HCT116 (cell line): ENCODE measurements at regions not wholly inside any gene's neighbourhood (a gene's known extent, or its start where the extent isn't known, plus 50 kb on each side); places are given as distances from the start of the nearest gene placed in this dataset.

Experiments used
- ATAC-seq: fragments of 200-7000 bp; cut with Tn5 transposase; 2 replicates; pipeline ENCODE4 v1.9.1; 2020; ENCODE audit warnings: mild to moderate bottlenecking, moderate library complexity
- BruUV-seq: library from RNA; stranded (reverse); fragments of 400-500 nt; replicated peaks from 2 replicates; lab custom pipeline; 2021; lab: Mats Ljungman, UMichigan
- CTCF ChIA-PET: fragments of 300-600 bp; sonication (Branson Sonifier 250); formaldehyde crosslinking; loops from one replicate; lab custom pipeline; 2021; ENCODE audit warnings: antibody characterized with exemption; lab: Charles Lee
- POLR2A ChIA-PET: fragments of 300-600, 350-600 bp; sonication (Branson Sonifier 250); formaldehyde crosslinking; loops from one replicate; lab custom pipeline; 2021; ENCODE audit warnings: antibody characterized with exemption; lab: Charles Lee
- RAD21 ChIA-PET, 2 experiments: fragments of 300-600 bp; sonication (Branson Sonifier 250); formaldehyde crosslinking; loops; one replicate each; lab custom pipeline; 2023; ENCODE audit warnings: low total read pairs in 2 of 2; ENCODE audit not compliant: uncharacterized antibody in 2 of 2, unreplicated experiment in 2 of 2, low non-redundant PET in 1 of 2; lab: Charles Lee
- DNase-seq: peaks from one replicate; pipeline ENCODE4 v3.0.0-alpha.2; 2010; ENCODE audit warnings: low read depth, low spot score
- H2AFZ ChIP-seq: fragments of 200-600 bp; shearing (Covaris generic), sonication (generic); 2 replicates; pipeline ENCODE4 v1.6.1; 2017; ENCODE audit warnings: low read depth, mixed run types, mixed read lengths, antibody characterized with exemption, low read length; ENCODE audit not compliant: poor library complexity, severe bottlenecking
- H3K27ac ChIP-seq: 2 replicates; pipeline ENCODE4 v1.5.1; 2012; ENCODE audit warnings: low read depth, low read length
- H3K27me3 ChIP-seq: fragments of 200-600 bp; sonication (generic); 2 replicates; pipeline ENCODE4 v1.6.1; 2016; ENCODE audit warnings: mixed run types, low read length, mixed read lengths; ENCODE audit not compliant: insufficient read depth
- H3K36me3 ChIP-seq, 2 experiments: fragments of 200-500 bp in 1 of 2; fragments of 200-600 bp in 1 of 2; sonication (Bioruptor generic) in 1 of 2; sonication (generic) in 1 of 2; 2 replicates each; pipeline versions ENCODE4 v1.5.1 to v1.6.1; 2014 to 2016; ENCODE audit warnings: low read length in 2 of 2, inconsistent platforms in 1 of 2, mixed read lengths in 1 of 2, mixed run types in 1 of 2; ENCODE audit not compliant: insufficient read depth in 2 of 2, control insufficient read depth in 1 of 2
- H3K4me1 ChIP-seq, 2 experiments: fragments of 200-600 bp in 1 of 2; sonication (generic) in 1 of 2; 2 replicates each; pipeline versions ENCODE4 v1.5.1 to v1.6.1; 2012 to 2017; ENCODE audit warnings: low read length in 2 of 2, inconsistent platforms in 1 of 2, mild to moderate bottlenecking in 1 of 2, mixed read lengths in 1 of 2, mixed run types in 1 of 2, moderate library complexity in 1 of 2; ENCODE audit not compliant: insufficient read depth in 2 of 2, control insufficient read depth in 1 of 2
- H3K4me2 ChIP-seq: fragments of 200-600 bp; sonication (generic); 2 replicates; pipeline ENCODE4 v1.6.1; 2017; ENCODE audit warnings: mixed run types, low read length, mixed read lengths
- H3K4me3 ChIP-seq, 2 experiments: fragments of 200-600 bp in 1 of 2; sonication (generic) in 1 of 2; replicated peaks in 1 of 2; 2 replicates each; pipeline ENCODE4 v1.5.1; 2011 to 2016; ENCODE audit warnings: low read length in 2 of 2, control low read depth in 1 of 2, low read depth in 1 of 2, mild to moderate bottlenecking in 1 of 2, mixed read lengths in 1 of 2, mixed run types in 1 of 2
- H3K79me2 ChIP-seq: fragments of 200-600 bp; sonication (generic); 2 replicates; pipeline ENCODE4 v1.6.1; 2017; ENCODE audit warnings: mild to moderate bottlenecking, mixed run types, low read length, moderate library complexity, mixed read lengths; ENCODE audit not compliant: insufficient read depth
- H3K9ac ChIP-seq: fragments of 200-600 bp; sonication (generic); 2 replicates; pipeline ENCODE4 v1.6.1; 2016; ENCODE audit warnings: low read length, mixed read lengths
- H3K9me2 ChIP-seq: fragments of 200-600 bp; sonication (generic), shearing (Covaris generic); 2 replicates; pipeline ENCODE4 v1.6.1; 2017; ENCODE audit warnings: mixed run types, mild to moderate bottlenecking, moderate library complexity; ENCODE audit not compliant: insufficient read depth
- H3K9me3 ChIP-seq, 2 experiments: fragments of 200-500 bp in 1 of 2; fragments of 200-600 bp in 1 of 2; sonication (Bioruptor generic) in 1 of 2; sonication (generic) in 1 of 2; 2 replicates each; pipeline ENCODE4 v1.6.1; 2014 to 2017; ENCODE audit warnings: low read length in 2 of 2, mixed read lengths in 2 of 2, inconsistent platforms in 1 of 2, low read depth in 1 of 2, mild to moderate bottlenecking in 1 of 2, mixed run types in 1 of 2, moderate library complexity in 1 of 2; ENCODE audit not compliant: control insufficient read depth in 1 of 2, insufficient read depth in 1 of 2
- H4K20me1 ChIP-seq: fragments of 200-600 bp; sonication (generic), shearing (Covaris generic); 2 replicates; pipeline ENCODE4 v1.6.1; 2017; ENCODE audit warnings: mixed run types, mild to moderate bottlenecking, moderate library complexity; ENCODE audit not compliant: insufficient read depth
- ATF3 ChIP-seq: IDR thresholded peaks from 2 replicates; pipeline ENCODE4 v1.6.1; 2012
- CBX3 ChIP-seq: IDR thresholded peaks from 2 replicates; pipeline ENCODE4 v1.6.1; 2012; ENCODE audit warnings: low read depth
- CEBPB ChIP-seq: IDR thresholded peaks from 2 replicates; pipeline ENCODE4 v1.6.1; 2012; ENCODE audit warnings: low read depth
- EGR1 ChIP-seq: IDR thresholded peaks from 2 replicates; pipeline ENCODE4 v1.6.1; 2012; ENCODE audit warnings: low read depth
- ELF1 ChIP-seq: IDR thresholded peaks from 2 replicates; pipeline ENCODE4 v1.6.1; 2012; ENCODE audit warnings: low read depth, borderline replicate concordance
- EZH2phosphoT487 ChIP-seq: fragments of 200-600 bp; IDR thresholded peaks from 2 replicates; pipeline ENCODE4 v1.6.1; 2018; ENCODE audit warnings: antibody characterized with exemption, borderline replicate concordance
- FOSL1 ChIP-seq: IDR thresholded peaks from 2 replicates; pipeline ENCODE4 v1.6.1; 2012; ENCODE audit warnings: low read depth
- MAX ChIP-seq: IDR thresholded peaks from 2 replicates; pipeline ENCODE4 v1.6.1; 2012
- POLR2A ChIP-seq: IDR thresholded peaks from 2 replicates; pipeline ENCODE4 v1.7.0; 2011; ENCODE audit warnings: borderline replicate concordance; ENCODE audit not compliant: insufficient read depth, insufficient read length; ENCODE audit errors: extremely low read depth
- RAD21 ChIP-seq: IDR thresholded peaks from 2 replicates; pipeline ENCODE4 v1.6.1; 2012; ENCODE audit warnings: low read depth, mild to moderate bottlenecking
- REST ChIP-seq: IDR thresholded peaks from 2 replicates; pipeline ENCODE4 v1.6.1; 2012; ENCODE audit warnings: low read depth
- SIN3A ChIP-seq: IDR thresholded peaks from 2 replicates; pipeline ENCODE4 v1.6.1; 2012; ENCODE audit warnings: low read depth
- SRF ChIP-seq: IDR thresholded peaks from 2 replicates; pipeline ENCODE4 v1.6.1; 2012; ENCODE audit warnings: low read depth
- YY1 ChIP-seq: IDR thresholded peaks from 2 replicates; pipeline ENCODE4 v1.6.1; 2011; ENCODE audit warnings: low read length, low read depth, moderate library complexity, mild to moderate bottlenecking; ENCODE audit not compliant: insufficient replicate concordance; ENCODE audit errors: extremely low read depth
- ZFX ChIP-seq: fragments of 450-650 bp; IDR thresholded peaks from 2 replicates; pipeline ENCODE4 v1.6.1; 2017
- ZNF274 ChIP-seq: fragments of 200-500 bp; sonication (Bioruptor generic); IDR thresholded peaks from 2 replicates; pipeline ENCODE4 v1.6.1; 2014; ENCODE audit warnings: mild to moderate bottlenecking, low read depth, low read length, inconsistent platforms
- intact Hi-C: fragments of 100-400 bp; cut with micrococcal nuclease; formaldehyde crosslinking; loops from 2 replicates; pipeline ENCODE4 v1.10.0; 2022
- TF ChIP-seq, protein P1 (sequence below): IDR thresholded peaks from 2 replicates; pipeline ENCODE4 v1.6.1; 2011; ENCODE audit warnings: mild to moderate bottlenecking, low read length, moderate library complexity; ENCODE audit not compliant: insufficient replicate concordance; ENCODE audit errors: extremely low read depth

- no peaks in the 10 kb centered on the region for H3K36me3 ChIP-seq
- ChIA-PET POLR2A (no interaction called here), CTCF (no interaction called here), RAD21 (no interaction called here)
- no TSS peak for BruUV-seq
- no peaks in the 10 kb centered on the region for H3K4me1 ChIP-seq
- TF ChIP-seq ZNF274 (no peak), ELF1 (no peak)
- no peak overlapping the region for H3K4me3 ChIP-seq
- H3K27me3 ChIP-seq = peaks cover 24% of the 10 kb centered on the region
- H3K79me2 ChIP-seq = no peaks in the 10 kb centered on the region
- no peak overlapping the region for H3K9ac ChIP-seq
- H3K4me2 ChIP-seq = no peak overlapping the region
- H2AFZ ChIP-seq = no peak overlapping the region
- no peaks in the 10 kb centered on the region for H3K9me2 ChIP-seq
- no peaks in the 10 kb centered on the region for H3K9me3 ChIP-seq
- DNase-seq = no peak
- ATAC-seq = no peak
- no peak overlapping the region for H3K27ac ChIP-seq
- no peaks in the 10 kb centered on the region for H4K20me1 ChIP-seq
- intact Hi-C loops = no loop called here
Observed at GRCh38 chr18:78787751-78788150, 191.9 kb upstream of the SALL3 start.

- H4K20me1 ChIP-seq = no peaks in the 10 kb centered on the region
- no peaks in the 10 kb centered on the region for H3K9me2 ChIP-seq
- H3K4me2 ChIP-seq = no peak overlapping the region
- BruUV-seq = no TSS peak
- H2AFZ ChIP-seq = no peak overlapping the region
- peaks cover 24% of the 10 kb centered on the region for H3K27me3 ChIP-seq
- H3K79me2 ChIP-seq = no peaks in the 10 kb centered on the region
- ChIA-PET CTCF (no interaction called here), POLR2A (no interaction called here), RAD21 (no interaction called here)
- DNase-seq = no peak
- no peak for ATAC-seq
- H3K9me3 ChIP-seq = no peaks in the 10 kb centered on the region
- no peaks in the 10 kb centered on the region for H3K36me3 ChIP-seq
- no peak overlapping the region for H3K9ac ChIP-seq
- no peak overlapping the region for H3K27ac ChIP-seq
- intact Hi-C loops = no loop called here
- H3K4me1 ChIP-seq = no peaks in the 10 kb centered on the region
- no peak overlapping the region for H3K4me3 ChIP-seq
- no peak for TF ChIP-seq ATF3
- TF ChIP-seq ZFX = no peak
- no peak for TF ChIP-seq ZNF274
- no peak for TF ChIP-seq MAX
- no peak for TF ChIP-seq YY1
- TF ChIP-seq EZH2phosphoT487 = no peak
- TF ChIP-seq REST = no peak
- no peak for TF ChIP-seq POLR2A
- TF ChIP-seq SIN3A = no peak
- TF ChIP-seq CEBPB = no peak
- TF ChIP-seq ELF1 = no peak
- TF ChIP-seq SRF = no peak
- no peak for TF ChIP-seq FOSL1
- TF ChIP-seq EGR1 = no peak
- TF ChIP-seq CBX3 = no peak
- TF ChIP-seq RAD21 = no peak
- TF ChIP-seq, protein P1, sequence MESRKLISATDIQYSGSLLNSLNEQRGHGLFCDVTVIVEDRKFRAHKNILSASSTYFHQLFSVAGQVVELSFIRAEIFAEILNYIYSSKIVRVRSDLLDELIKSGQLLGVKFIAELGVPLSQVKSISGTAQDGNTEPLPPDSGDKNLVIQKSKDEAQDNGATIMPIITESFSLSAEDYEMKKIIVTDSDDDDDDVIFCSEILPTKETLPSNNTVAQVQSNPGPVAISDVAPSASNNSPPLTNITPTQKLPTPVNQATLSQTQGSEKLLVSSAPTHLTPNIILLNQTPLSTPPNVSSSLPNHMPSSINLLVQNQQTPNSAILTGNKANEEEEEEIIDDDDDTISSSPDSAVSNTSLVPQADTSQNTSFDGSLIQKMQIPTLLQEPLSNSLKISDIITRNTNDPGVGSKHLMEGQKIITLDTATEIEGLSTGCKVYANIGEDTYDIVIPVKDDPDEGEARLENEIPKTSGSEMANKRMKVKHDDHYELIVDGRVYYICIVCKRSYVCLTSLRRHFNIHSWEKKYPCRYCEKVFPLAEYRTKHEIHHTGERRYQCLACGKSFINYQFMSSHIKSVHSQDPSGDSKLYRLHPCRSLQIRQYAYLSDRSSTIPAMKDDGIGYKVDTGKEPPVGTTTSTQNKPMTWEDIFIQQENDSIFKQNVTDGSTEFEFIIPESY = no peak
Observed at GRCh38 chr18:78788161-78788560, 191.5 kb upstream of the SALL3 start.
